ENCODE measurements at regions not wholly inside any gene's neighbourhood (a gene's known extent, or its start where the extent isn't known, plus 50 kb on each side); places are given as distances from the start of the nearest gene placed in this dataset.
"Not testable (repeated sequence)": the region's sequence is repeated elsewhere in the genome, so short reads cannot be mapped to it uniquely, and the experiment has no call there.

- DNase-seq, result not testable (repeated sequence)
These were observed 180.8 kb upstream of the GALNT15 start for GRCh38 chr3:15993660-15994059.

GRCh38 chr3:15996496-15996895 is 178.0 kb upstream of the GALNT15 start:
- DNase-seq, result not testable (repeated sequence)

- no peak for DNase-seq
These were observed 177.1 kb upstream of the GALNT15 start for GRCh38 chr3:15997274-15997943.

GRCh38 chr3:15998911-15999310 is 175.6 kb upstream of the GALNT15 start:
- no peak for DNase-seq

- no peak for DNase-seq
These were observed 169.7 kb upstream of the GALNT15 start for GRCh38 chr3:16004812-16005211.

GRCh38 chr3:16011376-16011775 is 163.1 kb upstream of the GALNT15 start:
- DNase-seq, result no peak

DNA sequence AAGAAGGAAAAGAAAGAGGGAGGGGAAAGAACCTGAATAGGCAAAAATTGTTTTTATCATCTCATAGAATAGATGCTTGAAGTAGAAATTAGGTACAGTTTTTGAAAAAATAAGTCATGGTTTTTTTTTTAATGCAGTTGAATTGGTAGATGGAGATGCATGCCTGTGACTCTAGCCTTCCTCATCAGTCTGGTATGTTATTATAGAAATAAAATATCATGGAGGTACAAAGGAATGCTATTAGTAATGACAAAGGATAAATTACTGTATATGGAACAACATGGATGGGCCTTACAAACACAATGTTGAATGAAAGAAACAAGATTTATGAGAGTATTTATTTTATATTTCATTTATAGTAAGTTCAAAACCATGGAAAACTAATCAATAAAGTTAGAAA is 162.4 kb upstream of the GALNT15 start:
- no peak for DNase-seq

- no peak for DNase-seq
These were observed 160.9 kb upstream of the GALNT15 start for GRCh38 chr3:16013568-16013967.

- DNase-seq, result not testable (repeated sequence)
These were observed 152.7 kb upstream of the GALNT15 start for GRCh38 chr3:16021801-16022200.

DNA sequence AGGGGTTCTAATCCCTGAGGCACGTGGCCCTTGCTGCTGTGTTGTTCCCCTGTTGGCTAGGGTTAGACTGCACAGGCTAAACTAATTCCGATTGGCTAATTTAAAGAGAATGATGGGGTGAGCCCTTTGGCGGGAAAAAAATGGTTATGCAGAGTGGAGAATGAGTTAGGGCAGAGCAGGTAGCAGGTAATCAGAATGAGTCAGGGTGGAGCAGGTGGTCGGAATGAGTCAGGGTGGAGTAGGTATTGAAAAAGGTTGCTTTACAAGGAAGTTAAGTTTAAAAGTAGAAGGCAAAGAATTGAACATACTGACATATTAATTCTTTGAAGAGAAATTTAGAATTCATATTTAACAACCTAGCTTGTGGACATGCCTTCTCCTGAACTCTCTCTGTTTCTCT is 150.6 kb upstream of the GALNT15 start:
- not testable (repeated sequence) for DNase-seq

GRCh38 chr3:16024548-16024947 is 149.9 kb upstream of the GALNT15 start:
- DNase-seq, result no peak

DNA sequence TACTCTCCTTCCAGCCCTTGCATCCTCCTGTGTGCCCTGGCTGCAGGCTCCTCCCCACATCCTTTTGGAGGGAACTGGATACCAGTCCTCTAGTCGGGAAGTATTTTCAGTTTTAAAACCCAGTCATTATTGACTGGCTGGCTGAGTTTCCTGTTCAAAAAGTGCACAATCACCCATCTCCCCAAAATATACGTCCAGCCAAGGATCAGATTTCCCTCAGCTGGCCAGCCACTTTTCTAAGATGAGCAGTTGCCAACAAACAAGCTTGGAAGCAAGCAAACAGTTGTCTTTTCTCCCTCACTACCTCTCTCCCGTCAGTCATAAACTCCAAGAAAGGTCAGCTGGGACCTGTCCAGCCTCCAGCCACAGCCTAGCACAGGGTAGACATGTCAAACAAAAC is 147.7 kb upstream of the GALNT15 start:
- DNase-seq, result no peak

DNA sequence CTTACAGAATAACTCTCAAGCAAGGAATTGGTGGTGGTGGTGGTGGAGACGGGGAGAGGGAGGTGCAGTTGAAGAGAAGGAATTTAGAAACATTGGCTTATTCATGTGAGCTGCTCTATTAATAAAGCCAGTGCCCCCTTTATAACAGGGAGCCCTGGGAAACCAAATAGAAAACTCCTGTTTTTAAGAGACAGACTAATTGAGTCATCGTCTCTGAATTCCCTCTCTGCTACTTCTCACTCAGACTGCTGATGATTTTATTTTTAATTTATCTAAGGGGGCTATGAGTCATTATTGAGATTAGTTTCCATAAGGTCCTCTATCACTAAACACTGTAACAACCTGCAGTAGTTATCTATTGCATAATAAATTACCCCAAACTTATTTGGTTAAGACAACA is 145.9 kb upstream of the GALNT15 start:
- no peak for DNase-seq

DNA sequence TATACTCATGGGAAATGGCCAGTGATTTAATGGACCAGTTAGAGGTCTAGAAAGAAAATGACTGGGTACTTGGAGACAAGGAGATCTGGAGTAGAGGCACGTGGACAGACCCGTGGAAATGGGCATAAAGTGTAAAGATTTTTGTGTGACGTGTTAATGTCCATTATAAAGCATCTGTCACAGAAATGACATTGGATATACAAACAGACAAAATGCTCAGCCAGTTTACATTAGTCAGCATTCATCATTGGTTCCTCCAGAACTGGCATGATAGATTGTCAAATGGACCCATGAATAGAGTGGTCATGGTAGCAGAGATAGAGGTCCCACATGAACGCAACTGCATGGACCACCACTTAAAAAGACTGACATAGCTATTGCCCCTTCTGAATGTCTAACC is 144.1 kb upstream of the GALNT15 start:
- DNase-seq, result no peak

DNA sequence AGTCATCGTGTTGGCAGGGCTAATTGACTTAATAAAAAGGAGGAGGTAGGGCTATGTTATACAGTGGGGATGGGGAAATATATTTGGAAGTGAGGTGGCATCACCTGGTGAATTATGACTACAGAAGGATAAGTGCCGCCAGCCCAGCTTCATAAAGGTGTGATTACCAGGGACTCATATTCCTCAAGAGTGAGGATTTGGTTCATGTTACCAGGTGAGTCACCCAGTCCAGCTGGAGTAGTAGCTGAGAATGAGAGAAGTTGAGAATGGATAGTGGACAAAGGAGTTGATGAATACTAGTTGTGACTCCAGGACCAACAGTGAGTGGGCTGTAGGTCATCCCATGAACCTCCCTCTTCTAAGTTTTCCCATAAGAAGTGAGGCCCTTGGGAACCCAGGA is 143.0 kb upstream of the GALNT15 start:
- DNase-seq, result no peak

GRCh38 chr3:16033889-16034687 is 140.4 kb upstream of the GALNT15 start:
- no peak for DNase-seq

DNA sequence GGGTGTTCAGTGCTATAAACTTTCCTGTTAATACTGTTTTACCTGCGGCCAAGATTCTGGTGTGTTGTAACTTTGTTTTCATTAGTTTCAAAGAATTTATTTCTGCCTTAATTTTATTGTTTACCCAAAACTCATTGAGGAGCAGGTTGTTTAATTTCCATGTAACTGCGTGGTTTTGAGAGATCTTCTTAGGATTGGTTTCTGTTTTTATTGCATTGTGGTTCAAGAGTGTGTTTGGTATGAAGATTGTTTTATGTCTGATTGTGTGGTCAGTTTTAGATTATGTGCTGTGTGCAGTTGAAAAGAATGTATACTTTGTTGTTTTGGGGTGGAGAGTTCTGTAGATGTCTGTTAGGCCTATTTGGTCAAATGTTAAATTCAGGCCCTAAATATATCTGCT is 133.5 kb upstream of the GALNT15 start:
- DNase-seq, result no peak

GRCh38 chr3:16048435-16049318 is 125.8 kb upstream of the GALNT15 start:
- DNase-seq, result no peak

- DNase-seq, result no peak
These were observed 123.6 kb upstream of the GALNT15 start for GRCh38 chr3:16050641-16051467.

GRCh38 chr3:16051691-16052090 is 122.8 kb upstream of the GALNT15 start:
- DNase-seq, result no peak

DNA sequence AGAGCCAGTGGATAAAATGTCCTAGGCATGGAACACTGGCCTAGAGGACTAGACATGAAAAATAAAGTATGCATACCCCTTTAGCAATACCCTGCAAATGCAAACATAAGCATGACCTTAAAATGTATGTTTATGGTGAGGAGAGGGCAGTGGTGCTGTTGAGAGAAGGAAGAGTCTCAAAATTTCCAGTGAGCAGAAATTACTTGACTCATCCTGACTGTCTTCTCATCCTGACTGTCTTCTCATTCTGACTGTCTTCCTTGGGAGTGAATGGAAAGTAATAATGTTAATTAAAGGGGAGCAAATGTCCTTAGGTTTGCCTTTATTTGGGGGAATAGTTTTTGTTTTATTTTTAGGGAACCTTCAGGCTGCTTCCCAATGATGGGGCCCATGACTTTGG is 121.5 kb upstream of the GALNT15 start:
- DNase-seq, result no peak

- DNase-seq, result no peak
These were observed 120.7 kb upstream of the GALNT15 start for GRCh38 chr3:16053794-16054193.

Measured in activated CD8-positive, alpha-beta memory T cell treated with anti-CD3 and anti-CD28 coated beads, Interleukin-2, amount 50 U/mL, for 48 hours (primary cell).